Gastrocnemius medialis (tissue), 4 donors: ENCODE measurements at regions not wholly inside any gene's neighbourhood (a gene's known extent, or its start where the extent isn't known, plus 50 kb on each side); places are given as distances from the start of the nearest gene placed in this dataset.

Source experiments
- CTCF ChIP-seq, 5 experiments: fragments of 450-650 bp in 3 of 5; fragments of 200-600 bp in 2 of 5; sonication (generic) in 2 of 5; IDR thresholded peaks in 4 of 5; conservative IDR thresholded peaks in 1 of 5; 1 replicate in 4 of 5; 2 replicates in 1 of 5; pipeline ENCODE4 v1.5.1; 2016 to 2019; ENCODE audit warnings: antibody characterized with exemption in 5 of 5, mild to moderate bottlenecking in 3 of 5, moderate library complexity in 3 of 5
- POLR2A ChIP-seq, 2 donors: fragments of 450-650 bp; IDR thresholded peaks; one replicate each; pipeline ENCODE4 v1.6.1; 2017; ENCODE audit warnings: antibody characterized with exemption in 2 of 2, mild to moderate bottlenecking in 2 of 2, moderate library complexity in 2 of 2

GRCh38 chr6:26165261-26165790, 78.1 kb downstream of the HFE start:
- TF ChIP-seq POLR2A (IDR thresholded peaks at IDR 0.05) (no peak), CTCF (IDR thresholded peaks at IDR 0.05 in 4 of 5, conservative IDR thresholded peaks at IDR 0.05 in 1 of 5) (no peak)
